NCI-H2081 (cell line): ENCODE measurements at regions not wholly inside any gene's neighbourhood (a gene's known extent, or its start where the extent isn't known, plus 50 kb on each side); places are given as distances from the start of the nearest gene placed in this dataset.

Experiments
- DNase-seq, 2 experiments: peaks; one replicate each; lab custom pipeline; 2025; lab: John Stamatoyannopoulos, UW

DNA sequence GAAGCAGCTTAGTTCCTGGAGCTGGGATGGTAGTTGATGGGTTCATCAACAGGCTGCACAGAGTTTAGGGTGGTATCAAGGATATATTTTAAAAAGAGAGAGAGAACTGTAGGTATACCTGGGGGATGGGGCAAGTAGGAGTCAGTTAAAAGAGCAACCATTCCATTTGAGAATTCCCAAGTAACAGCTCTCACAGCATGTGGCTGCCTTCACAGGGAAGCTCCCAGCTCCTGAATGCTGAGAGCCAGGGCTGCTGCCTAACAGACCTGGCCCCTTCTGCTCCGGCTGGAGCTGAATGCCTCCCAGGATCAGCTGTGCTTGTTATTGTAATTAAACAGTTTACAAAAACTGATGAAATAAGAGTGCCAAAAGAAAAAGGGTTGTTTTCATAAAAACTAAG is 58.8 kb upstream of the GPR26 start:
- no peak for DNase-seq

DNA sequence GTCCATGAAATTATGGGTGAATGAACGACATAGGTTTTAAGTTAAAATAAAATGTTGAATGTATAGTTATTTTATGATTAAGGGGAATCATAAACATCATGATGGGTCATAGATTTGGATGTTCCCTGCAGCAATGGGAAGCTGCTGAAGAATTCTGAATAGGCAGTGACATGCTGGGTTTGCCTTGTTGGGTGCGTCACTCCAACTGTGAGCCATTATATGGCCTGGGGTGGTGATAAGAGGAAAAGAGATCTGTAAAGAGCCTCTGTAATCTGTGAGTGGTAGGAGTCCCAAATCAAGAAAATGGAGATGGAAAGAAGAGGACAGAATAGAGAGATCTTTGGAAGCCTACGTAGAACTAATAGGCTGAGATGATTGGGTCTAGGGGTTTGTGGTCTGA is 58.1 kb upstream of the GPR26 start:
- DNase-seq, result no peak

DNA sequence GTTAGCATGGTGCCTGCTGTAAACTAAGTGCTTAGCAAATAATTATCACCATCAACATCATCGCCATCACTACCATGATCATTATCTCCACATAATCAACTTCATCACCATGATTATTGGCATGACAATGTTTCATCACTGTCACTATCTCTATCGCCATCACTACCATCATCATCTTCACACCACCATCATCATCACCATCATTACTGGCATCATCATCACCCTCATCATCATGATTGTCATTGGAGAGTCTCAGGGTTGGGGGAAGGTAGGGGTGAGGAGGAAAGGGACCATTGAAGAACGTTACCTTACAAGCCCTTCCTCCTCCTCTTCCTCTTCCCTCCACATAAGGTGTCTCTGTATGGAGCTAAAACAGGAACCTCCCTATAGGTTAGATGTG is 54.9 kb upstream of the GPR26 start:
- DNase-seq, result no peak

DNA sequence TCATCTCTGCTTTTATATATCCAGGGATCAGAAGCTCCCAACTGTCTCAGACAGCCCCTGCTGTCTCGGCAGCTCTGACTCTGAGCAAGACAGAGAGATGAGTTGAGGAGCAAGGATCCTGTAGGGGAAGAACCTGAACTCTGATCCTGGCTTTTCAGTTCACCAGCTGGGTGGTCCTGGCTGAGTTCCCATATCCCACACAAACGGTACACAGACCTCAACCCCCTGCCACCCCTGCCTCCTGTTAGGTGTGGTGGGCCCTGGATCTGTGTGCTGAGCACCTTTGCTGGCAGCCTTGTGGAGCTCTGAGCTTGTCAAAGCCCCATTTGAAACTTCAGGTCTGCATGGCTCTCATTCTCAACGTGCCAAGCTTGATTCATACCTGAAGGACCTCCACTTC is 54.3 kb upstream of the GPR26 start:
- no peak for DNase-seq

DNA sequence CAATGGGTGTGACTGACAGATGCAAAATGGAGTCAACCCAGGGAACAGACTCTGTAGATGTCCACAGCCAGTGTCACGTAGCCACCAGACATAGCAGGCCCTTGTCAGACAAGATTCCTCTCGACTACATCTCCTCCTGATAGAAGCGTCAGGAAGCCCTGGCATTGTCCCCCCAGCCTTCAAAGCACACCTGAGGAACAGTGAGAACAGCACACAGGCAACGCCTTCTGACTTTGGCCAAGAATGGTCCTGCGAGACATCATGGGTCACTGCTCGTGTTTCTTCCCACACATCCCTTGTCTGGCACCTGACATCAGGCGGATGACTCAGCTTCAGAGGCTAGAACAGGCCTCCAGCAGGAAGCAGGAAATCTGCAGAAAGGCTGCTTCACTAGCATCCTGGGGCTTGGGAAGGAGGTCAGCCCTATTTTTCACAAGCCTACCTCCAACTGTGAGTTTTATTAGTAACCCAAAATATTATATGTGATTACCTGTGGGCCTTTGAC is 52.8 kb upstream of the GPR26 start:
- DNase-seq, result no peak

DNA sequence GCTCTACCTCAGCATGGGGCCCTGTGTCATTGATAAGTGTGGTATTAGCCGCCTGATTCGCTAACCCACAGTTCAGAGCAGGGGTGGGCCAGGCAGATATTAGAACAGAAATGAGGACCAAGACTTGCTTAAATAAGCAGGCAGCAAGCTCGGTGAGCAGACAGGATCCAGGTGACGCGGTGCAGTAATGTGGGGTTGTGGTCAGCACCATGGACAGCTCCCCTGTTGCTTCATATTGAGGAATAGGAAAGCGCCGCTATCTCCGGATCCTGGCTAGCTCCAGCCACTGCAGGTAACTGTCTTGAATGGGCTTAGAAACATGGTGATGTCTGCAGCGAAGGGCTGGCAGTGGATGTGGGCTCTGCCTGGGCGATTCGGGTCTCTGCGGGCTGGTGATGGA is 51.3 kb upstream of the GPR26 start:
- no peak for DNase-seq
